IMR-90 (cell line): ENCODE measurements at regions not wholly inside any gene's neighbourhood (a gene's known extent, or its start where the extent isn't known, plus 50 kb on each side); places are given as distances from the start of the nearest gene placed in this dataset.

Source experiments
- ATAC-seq: fragments of 200-7000 bp; cut with Tn5 transposase; 2 replicates; pipeline ENCODE4 v1.9.1; 2020; ENCODE audit warnings: low read depth, mild to moderate bottlenecking, moderate library complexity
- BruUV-seq: library from RNA; stranded (reverse); fragments of 400-500 nt; replicated peaks from 2 replicates; lab custom pipeline; 2021; lab: Mats Ljungman, UMichigan
- CTCF ChIA-PET: fragments of 300-600 bp; formaldehyde crosslinking; extraction: SDS; loops from one replicate; lab custom pipeline; 2021; ENCODE audit warnings: antibody characterized with exemption; lab: Yijun Ruan, JAX
- POLR2A ChIA-PET: fragments of 300-600 bp; sonication (Branson Sonifier 250); formaldehyde crosslinking; loops from one replicate; lab custom pipeline; 2022; ENCODE audit warnings: antibody characterized with exemption; ENCODE audit not compliant: unreplicated experiment; lab: Charles Lee
- DNase-seq: peaks from one replicate; pipeline ENCODE4 v3.0.0; 2013
- H2AFZ ChIP-seq: replicated peaks from 2 replicates; pipeline ENCODE3; 2013; ENCODE audit warnings: low read length, mild to moderate bottlenecking; ENCODE audit not compliant: poor library complexity
- H2AK5ac ChIP-seq: 2 replicates; pipeline ENCODE4 v1.6.1; 2013; ENCODE audit warnings: low read depth, low read length, inconsistent platforms
- H2AK9ac ChIP-seq: replicated peaks from 2 replicates; pipeline ENCODE3; 2013; ENCODE audit warnings: mild to moderate bottlenecking, low read depth, low read length, moderate library complexity; ENCODE audit not compliant: poor library complexity
- H2BK120ac ChIP-seq: 2 replicates; pipeline ENCODE4 v1.6.1; 2013; ENCODE audit warnings: low read depth, low read length, inconsistent platforms
- H2BK15ac ChIP-seq: 3 replicates; pipeline ENCODE4 v1.6.1; 2013; ENCODE audit warnings: low read depth, low read length, inconsistent platforms
- H2BK20ac ChIP-seq: 2 replicates; pipeline ENCODE4 v1.6.1; 2013; ENCODE audit warnings: low read depth, mild to moderate bottlenecking, inconsistent platforms, low read length, moderate library complexity
- H2BK5ac ChIP-seq: 2 replicates; pipeline ENCODE4 v1.6.1; 2013; ENCODE audit warnings: mild to moderate bottlenecking, low read depth, low read length, inconsistent platforms; ENCODE audit not compliant: poor library complexity, severe bottlenecking
- H3K14ac ChIP-seq: replicated peaks from 2 replicates; pipeline ENCODE4 v1.6.1; 2013; ENCODE audit warnings: low read depth, low read length, inconsistent platforms
- H3K18ac ChIP-seq: 2 replicates; pipeline ENCODE4 v1.6.1; 2013; ENCODE audit warnings: low read depth, low read length, control low read depth
- H3K23ac ChIP-seq: 2 replicates; pipeline ENCODE4 v1.6.1; 2013; ENCODE audit warnings: low read depth, low read length, inconsistent platforms
- H3K27ac ChIP-seq: 2 replicates; pipeline ENCODE4 v1.5.1; 2013; ENCODE audit warnings: mild to moderate bottlenecking, control low read depth, low read length; ENCODE audit not compliant: insufficient read depth
- H3K27me3 ChIP-seq: 2 replicates; pipeline ENCODE4 v1.6.1; 2013; ENCODE audit warnings: low read length; ENCODE audit not compliant: control insufficient read depth, insufficient read depth
- H3K36me3 ChIP-seq: 2 replicates; pipeline ENCODE4 v1.6.1; 2013; ENCODE audit warnings: low read length, mixed read lengths; ENCODE audit not compliant: control insufficient read depth, insufficient read depth
- H3K4ac ChIP-seq: 2 replicates; pipeline ENCODE4 v1.6.1; 2013; ENCODE audit warnings: low read depth, low read length, inconsistent platforms
- H3K4me1 ChIP-seq: 2 replicates; pipeline ENCODE4 v1.6.1; 2013; ENCODE audit warnings: low read length, mixed read lengths; ENCODE audit not compliant: control insufficient read depth, insufficient read depth
- H3K4me2 ChIP-seq: 2 replicates; pipeline ENCODE4 v1.6.1; 2013; ENCODE audit warnings: low read depth, mild to moderate bottlenecking, control low read depth, low read length, moderate library complexity
- H3K4me3 ChIP-seq: 2 replicates; pipeline ENCODE4 v1.5.1; 2013; ENCODE audit warnings: low read depth, mild to moderate bottlenecking, control low read depth, low read length, moderate library complexity; ENCODE audit not compliant: insufficient read depth
- H3K56ac ChIP-seq: 2 replicates; pipeline ENCODE4 v1.6.1; 2013; ENCODE audit warnings: low read length, inconsistent platforms; ENCODE audit not compliant: insufficient read depth; ENCODE audit errors: extremely low read depth
- H3K79me1 ChIP-seq, 2 experiments: 2 replicates each; pipeline ENCODE4 v1.6.1; 2013; ENCODE audit warnings: low read length in 2 of 2, inconsistent platforms in 1 of 2, low read depth in 1 of 2
- H3K9ac ChIP-seq: 2 replicates; pipeline ENCODE4 v1.6.1; 2013; ENCODE audit warnings: low read depth, low read length, control low read depth
- H3K9me1 ChIP-seq: 2 replicates; pipeline ENCODE4 v1.6.1; 2013; ENCODE audit warnings: low read length, inconsistent platforms; ENCODE audit not compliant: insufficient read depth
- H3K9me3 ChIP-seq: 2 replicates; pipeline ENCODE4 v1.6.1; 2013; ENCODE audit warnings: low read length; ENCODE audit not compliant: control insufficient read depth, insufficient read depth
- H4K20me1 ChIP-seq: 2 replicates; pipeline ENCODE4 v1.6.1; 2013; ENCODE audit warnings: low read length, inconsistent platforms; ENCODE audit not compliant: insufficient read depth
- H4K5ac ChIP-seq: 2 replicates; pipeline ENCODE4 v1.6.1; 2013; ENCODE audit warnings: mild to moderate bottlenecking, low read depth, low read length, control low read depth
- H4K8ac ChIP-seq, 2 experiments: 2 replicates each; pipeline ENCODE4 v1.6.1; 2013; ENCODE audit warnings: low read depth in 2 of 2, low read length in 2 of 2, control low read depth in 1 of 2, inconsistent platforms in 1 of 2
- H4K91ac ChIP-seq: 2 replicates; pipeline ENCODE4 v1.6.1; 2013; ENCODE audit warnings: low read depth, low read length, inconsistent platforms; ENCODE audit not compliant: insufficient read depth
- BHLHE40 ChIP-seq: fragments of 150-350 bp; IDR thresholded peaks from 2 replicates; pipeline ENCODE4 v1.6.1; 2016; ENCODE audit warnings: mild to moderate bottlenecking, low read depth, low read length
- CEBPB ChIP-seq: IDR thresholded peaks from 2 replicates; pipeline ENCODE4 v1.6.1; 2012; ENCODE audit warnings: low read depth, low read length, improper control_type of control experiment
- CHD1 ChIP-seq: IDR thresholded peaks from 2 replicates; pipeline ENCODE4 v1.6.1; 2012; ENCODE audit warnings: low read depth, low read length, improper control_type of control experiment
- ELK1 ChIP-seq: fragments of 150-350 bp; IDR thresholded peaks from 2 replicates; pipeline ENCODE4 v1.6.1; 2016; ENCODE audit warnings: low read depth, mild to moderate bottlenecking, low read length, moderate library complexity, borderline replicate concordance
- FOS ChIP-seq: fragments of 150-350 bp; IDR thresholded peaks from 2 replicates; pipeline ENCODE4 v1.6.1; 2016; ENCODE audit warnings: low read depth, low read length
- MAZ ChIP-seq: IDR thresholded peaks from 2 replicates; pipeline ENCODE4 v1.6.1; 2012; ENCODE audit warnings: low read depth, mild to moderate bottlenecking, low read length, improper control_type of control experiment, moderate library complexity, borderline replicate concordance
- MXI1 ChIP-seq: IDR thresholded peaks from 2 replicates; pipeline ENCODE4 v1.6.1; 2012; ENCODE audit warnings: low read depth, mild to moderate bottlenecking, low read length, moderate library complexity, borderline replicate concordance
- NFE2L2 ChIP-seq: fragments of 150-350 bp; IDR thresholded peaks from 2 replicates; pipeline ENCODE4 v1.6.1; 2016; ENCODE audit warnings: low read depth, mild to moderate bottlenecking, low read length
- POLR2A ChIP-seq: IDR thresholded peaks from 2 replicates; pipeline ENCODE4 v1.6.1; 2012; ENCODE audit warnings: mild to moderate bottlenecking, low read depth, low read length
- RAD21 ChIP-seq: IDR thresholded peaks from 2 replicates; pipeline ENCODE4 v1.6.1; 2012; ENCODE audit warnings: low read length, improper control_type of control experiment
- RCOR1 ChIP-seq: IDR thresholded peaks from 2 replicates; pipeline ENCODE4 v1.6.1; 2012; ENCODE audit warnings: mild to moderate bottlenecking, low read length, improper control_type of control experiment; ENCODE audit not compliant: insufficient replicate concordance
- RFX5 ChIP-seq: IDR thresholded peaks from 2 replicates; pipeline ENCODE4 v1.8.0; 2012; ENCODE audit warnings: low read depth, mild to moderate bottlenecking, low read length, moderate library complexity
- SMC3 ChIP-seq: fragments of 150-350 bp; IDR thresholded peaks from 2 replicates; pipeline ENCODE4 v1.6.1; 2016; ENCODE audit warnings: low read depth, mild to moderate bottlenecking, antibody characterized with exemption, low read length, moderate library complexity
- WGBS, 2 experiments: methylation state at CpG; one replicate each; pipeline versions ENCODE4 v1.1.5 to v1.1.7; 2013; ENCODE audit warnings: missing lambda C conversion rate in 2 of 2; ENCODE audit not compliant: insufficient read length in 1 of 2; ENCODE audit errors: extremely low coverage in 2 of 2; 5-methylcytosine and 5-hydroxymethylcytosine counted together
- dilution Hi-C: fragments of 300-500 bp; cut with HindIII; formaldehyde crosslinking; loops from one replicate; pipeline ENCODE4 v1.14.3; 2018; ENCODE audit warnings: low sequenced_read_pairs; ENCODE audit not compliant: unreplicated experiment
- in situ Hi-C: fragments of 300-500 bp; cut with MboI; formaldehyde crosslinking; loops from 3 replicates; pipeline ENCODE4 v1.14.3; 2019; ENCODE audit warnings: low sequenced_read_pairs, inconsistent platforms, mixed read lengths
- intact Hi-C: fragments of 100-400 bp; cut with micrococcal nuclease; formaldehyde crosslinking; loops from 2 replicates; pipeline ENCODE4 v1.10.0; 2022
- TF ChIP-seq, protein P1 (sequence below): conservative IDR thresholded peaks from 2 replicates; pipeline ENCODE4 v1.5.1; 2012; ENCODE audit warnings: mild to moderate bottlenecking, low read depth, low read length, improper control_type of control experiment
- TF ChIP-seq, protein P2 (sequence below): fragments of 150-350 bp; IDR thresholded peaks from 2 replicates; pipeline ENCODE4 v1.6.1; 2017; ENCODE audit warnings: mild to moderate bottlenecking, antibody characterized with exemption, low read length, low read depth

DNA sequence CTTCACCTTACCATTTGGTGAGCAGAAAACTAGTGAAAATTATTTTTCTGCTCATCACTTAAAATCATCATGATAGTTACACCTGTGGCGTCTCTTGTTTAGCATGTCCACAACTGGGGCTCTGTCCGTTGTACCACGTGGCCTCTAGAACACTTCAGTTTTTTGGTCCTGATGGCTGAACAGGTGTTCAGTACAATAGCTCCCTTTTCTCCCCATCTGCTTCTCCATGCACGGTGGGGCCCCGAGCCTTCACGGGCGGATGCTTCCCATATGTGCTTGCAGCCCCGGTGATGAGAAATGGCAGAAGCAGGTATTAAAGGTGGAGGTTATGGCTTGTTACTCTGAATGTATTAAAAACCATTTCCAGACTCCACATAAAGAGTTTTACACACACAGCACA is 304.1 kb downstream of the CWC27 start:
- no peak overlapping the region for H2BK20ac ChIP-seq
- H3K27ac ChIP-seq, result no peak overlapping the region
- no TSS peak for BruUV-seq
- H3K56ac ChIP-seq, result no peak overlapping the region
- no peak overlapping the region for H2AK5ac ChIP-seq
- no peak overlapping the region for H3K14ac ChIP-seq
- ChIA-PET POLR2A (no interaction called here), CTCF (no interaction called here)
- no peak overlapping the region for H3K9ac ChIP-seq
- H3K9me3 ChIP-seq, result no peaks in the 10 kb centered on the region
- H2BK15ac ChIP-seq, result no peak overlapping the region
- no peak overlapping the region for H4K5ac ChIP-seq
- no CpG with 5 or more reads among the region's 8 CpGs for WGBS, 2 experiments
- no peak overlapping the region for H3K4ac ChIP-seq
- H4K20me1 ChIP-seq, result no peaks in the 10 kb centered on the region
- no peak overlapping the region for H2BK120ac ChIP-seq
- DNase-seq (no peak), ATAC-seq (no peak)
- H2AFZ ChIP-seq, result no peak overlapping the region
- in situ Hi-C loops, result no loop called here
- TF ChIP-seq ELK1 (no peak), CHD1 (no peak), RFX5 (no peak), MXI1 (no peak), FOS (no peak), BHLHE40 (no peak), RCOR1 (no peak), POLR2A (no peak), CEBPB (no peak), SMC3 (no peak), NFE2L2 (no peak), RAD21 (no peak), MAZ (no peak)
- TF ChIP-seq, protein P1, sequence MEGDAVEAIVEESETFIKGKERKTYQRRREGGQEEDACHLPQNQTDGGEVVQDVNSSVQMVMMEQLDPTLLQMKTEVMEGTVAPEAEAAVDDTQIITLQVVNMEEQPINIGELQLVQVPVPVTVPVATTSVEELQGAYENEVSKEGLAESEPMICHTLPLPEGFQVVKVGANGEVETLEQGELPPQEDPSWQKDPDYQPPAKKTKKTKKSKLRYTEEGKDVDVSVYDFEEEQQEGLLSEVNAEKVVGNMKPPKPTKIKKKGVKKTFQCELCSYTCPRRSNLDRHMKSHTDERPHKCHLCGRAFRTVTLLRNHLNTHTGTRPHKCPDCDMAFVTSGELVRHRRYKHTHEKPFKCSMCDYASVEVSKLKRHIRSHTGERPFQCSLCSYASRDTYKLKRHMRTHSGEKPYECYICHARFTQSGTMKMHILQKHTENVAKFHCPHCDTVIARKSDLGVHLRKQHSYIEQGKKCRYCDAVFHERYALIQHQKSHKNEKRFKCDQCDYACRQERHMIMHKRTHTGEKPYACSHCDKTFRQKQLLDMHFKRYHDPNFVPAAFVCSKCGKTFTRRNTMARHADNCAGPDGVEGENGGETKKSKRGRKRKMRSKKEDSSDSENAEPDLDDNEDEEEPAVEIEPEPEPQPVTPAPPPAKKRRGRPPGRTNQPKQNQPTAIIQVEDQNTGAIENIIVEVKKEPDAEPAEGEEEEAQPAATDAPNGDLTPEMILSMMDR, result no peak
- TF ChIP-seq, protein P2, sequence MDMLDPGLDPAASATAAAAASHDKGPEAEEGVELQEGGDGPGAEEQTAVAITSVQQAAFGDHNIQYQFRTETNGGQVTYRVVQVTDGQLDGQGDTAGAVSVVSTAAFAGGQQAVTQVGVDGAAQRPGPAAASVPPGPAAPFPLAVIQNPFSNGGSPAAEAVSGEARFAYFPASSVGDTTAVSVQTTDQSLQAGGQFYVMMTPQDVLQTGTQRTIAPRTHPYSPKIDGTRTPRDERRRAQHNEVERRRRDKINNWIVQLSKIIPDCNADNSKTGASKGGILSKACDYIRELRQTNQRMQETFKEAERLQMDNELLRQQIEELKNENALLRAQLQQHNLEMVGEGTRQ, result no peak
- no peaks in the 10 kb centered on the region for H3K27me3 ChIP-seq
- no peaks in the 10 kb centered on the region for H3K36me3 ChIP-seq
- H4K91ac ChIP-seq, result no peak overlapping the region
- intact Hi-C loops, result no loop called here
- no peak overlapping the region for H2AK9ac ChIP-seq
- H3K18ac ChIP-seq, result no peak overlapping the region
- H4K8ac ChIP-seq, result no peak overlapping the region
- H3K4me3 ChIP-seq, result no peak overlapping the region
- no peak overlapping the region for H3K4me2 ChIP-seq
- H3K4me1 ChIP-seq, result peaks cover 3% of the 10 kb centered on the region; the same call in 1 of the 2 replicates
- dilution Hi-C loops, result no loop called here
- H2BK5ac ChIP-seq, result no peak overlapping the region
- H3K9me1 ChIP-seq, result no peaks in the 10 kb centered on the region
- no peaks in the 10 kb centered on the region for H3K79me1 ChIP-seq
- no peak overlapping the region for H3K23ac ChIP-seq
